RWPE1 (cell line): ENCODE measurements at regions not wholly inside any gene's neighbourhood (a gene's known extent, or its start where the extent isn't known, plus 50 kb on each side); places are given as distances from the start of the nearest gene placed in this dataset.

Experiments
- CTCF ChIA-PET: fragments of 350-600 bp; sonication (Branson Sonifier 250); formaldehyde crosslinking; extraction: SDS; loops from one replicate; lab custom pipeline; 2021; lab: Yijun Ruan, JAX
- POLR2A ChIA-PET: fragments of 400-600 bp; formaldehyde crosslinking; extraction: SDS; loops from one replicate; lab custom pipeline; 2020; ENCODE audit warnings: antibody characterized with exemption; ENCODE audit not compliant: low non-redundant PET; lab: Yijun Ruan, JAX
- DNase-seq: peaks from one replicate; pipeline ENCODE4 v3.0.0; 2012; ENCODE audit warnings: low spot score
- H3K27ac ChIP-seq: fragments of 450-650 bp; 2 replicates; pipeline ENCODE4 v1.5.1; 2017
- CTCF ChIP-seq: fragments of 450-650 bp; conservative IDR thresholded peaks from 2 replicates; pipeline ENCODE4 v1.5.1; 2017; ENCODE audit warnings: low read depth, mild to moderate bottlenecking

GRCh38 chr16:64459402-64459801 is 662.5 kb downstream of the CDH11 start:
- no peak overlapping the region for H3K27ac ChIP-seq
- no peak for TF ChIP-seq CTCF
- POLR2A ChIA-PET, result no interaction called here
- CTCF ChIA-PET, result interaction anchor here (0.5 kb wide), 1 partner anchor 212 kb away, joined by 4 read pairs; no protein-coding TSS in a partner anchor
- DNase-seq, result no peak

DNA sequence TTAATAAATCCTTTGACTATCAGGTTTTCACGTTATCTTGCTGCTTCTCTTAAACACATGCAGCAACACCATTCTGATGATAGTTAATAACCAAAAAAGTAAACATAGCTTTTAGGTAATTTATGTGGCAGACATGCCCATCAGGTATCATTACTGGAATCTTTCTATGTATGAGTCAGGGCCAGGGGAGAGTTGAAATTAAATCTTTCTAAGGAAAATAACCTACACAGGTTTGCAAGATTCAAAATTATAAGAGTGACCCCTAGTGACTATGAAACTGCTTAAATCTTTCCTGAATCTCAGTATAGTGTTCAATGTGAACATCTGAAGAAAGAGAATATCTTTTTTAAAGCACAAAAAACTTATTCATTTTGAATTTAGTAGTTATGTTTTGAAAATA is 666.6 kb downstream of the CDH11 start:
- CTCF ChIA-PET, result no interaction called here
- no peak for DNase-seq
- TF ChIP-seq CTCF, result no peak
- H3K27ac ChIP-seq, result no peak overlapping the region
- POLR2A ChIA-PET, result no interaction called here

DNA sequence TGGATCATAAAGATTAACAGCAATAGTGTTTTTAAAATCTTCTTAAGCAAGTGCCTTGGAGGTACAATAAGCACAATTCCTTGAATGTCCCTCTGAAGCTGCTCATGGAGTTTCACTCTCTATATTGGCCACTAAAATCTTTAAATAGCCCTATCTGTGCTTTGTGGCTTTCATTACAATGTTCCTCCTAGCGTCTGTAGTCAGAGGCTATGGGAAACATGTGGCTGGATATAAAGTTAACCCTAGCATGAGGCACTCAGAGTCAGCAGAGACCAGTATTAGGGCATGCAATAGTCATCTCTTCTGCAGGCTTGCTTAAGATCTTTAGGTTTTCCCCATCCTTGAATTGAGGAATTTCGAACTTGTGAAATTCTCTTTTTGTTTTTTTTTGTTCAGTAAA is 668.2 kb downstream of the CDH11 start:
- TF ChIP-seq CTCF, result no peak
- CTCF ChIA-PET, result no interaction called here
- POLR2A ChIA-PET, result no interaction called here
- no peak overlapping the region for H3K27ac ChIP-seq
- no peak for DNase-seq

DNA sequence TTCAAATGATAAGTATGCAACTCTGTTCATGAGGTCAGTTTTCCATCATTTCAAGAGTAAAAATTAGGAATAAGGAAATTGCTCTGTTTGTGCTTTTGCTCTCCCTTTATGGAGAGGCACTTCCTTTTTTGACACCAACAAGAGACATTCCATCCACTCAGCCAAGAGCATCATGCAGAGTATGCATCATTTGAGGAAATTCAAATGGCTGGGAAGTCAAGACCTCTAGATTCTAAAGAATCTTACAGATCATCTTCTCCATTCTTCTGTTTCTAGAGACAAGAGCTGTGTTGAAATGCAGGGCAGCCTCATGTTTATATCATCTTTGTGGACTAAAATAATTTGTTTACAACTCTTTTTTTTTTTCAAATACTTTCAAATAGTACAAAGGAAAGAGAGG is 669.4 kb downstream of the CDH11 start:
- CTCF ChIA-PET, result interaction anchor here (0.5 kb wide), 1 partner anchor 1091 kb away, joined by 7 read pairs; no protein-coding TSS in a partner anchor
- no peak for TF ChIP-seq CTCF
- H3K27ac ChIP-seq, result no peak overlapping the region
- no peak for DNase-seq
- POLR2A ChIA-PET, result no interaction called here

DNA sequence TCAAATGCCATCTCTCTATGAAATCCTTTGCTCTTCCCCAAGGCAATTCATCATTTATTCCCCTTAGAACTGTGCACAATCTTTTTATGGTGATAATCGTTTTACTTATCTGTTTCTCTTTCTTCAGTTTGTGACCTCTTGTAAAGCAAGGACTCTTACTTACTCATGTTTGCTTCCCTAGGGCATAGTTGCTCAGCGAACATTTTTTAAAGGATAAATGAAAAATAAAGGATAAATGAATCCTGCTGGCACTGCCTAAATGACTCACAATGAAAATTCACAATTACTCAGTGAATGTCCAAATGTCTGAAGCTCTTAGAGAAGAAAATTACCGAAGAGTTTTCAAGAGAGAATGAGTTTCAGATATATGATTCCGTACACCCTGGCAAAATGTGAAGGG is 671.7 kb downstream of the CDH11 start:
- CTCF ChIA-PET, result no interaction called here
- DNase-seq, result no peak
- TF ChIP-seq CTCF, result no peak
- POLR2A ChIA-PET, result no interaction called here
- no peak overlapping the region for H3K27ac ChIP-seq

DNA sequence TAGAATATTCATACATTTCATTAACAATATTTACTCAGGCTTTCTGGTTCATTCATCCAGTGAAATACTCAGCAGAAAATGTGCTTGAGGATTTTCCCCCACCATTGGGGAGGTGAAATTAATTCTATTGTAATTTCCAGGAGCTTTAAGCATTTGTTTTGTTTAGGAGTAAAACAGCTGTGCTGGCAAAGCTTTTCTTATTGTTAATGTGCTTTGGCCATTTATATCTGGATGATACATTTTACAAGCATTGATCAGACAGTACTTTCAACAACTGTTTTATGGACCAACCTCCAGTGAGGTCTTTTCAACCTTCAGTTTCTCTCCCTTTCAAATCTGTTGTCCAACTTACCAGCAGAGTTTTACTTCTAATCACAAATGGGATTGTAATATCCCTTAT is 672.4 kb downstream of the CDH11 start:
- POLR2A ChIA-PET, result no interaction called here
- DNase-seq, result no peak
- TF ChIP-seq CTCF, result no peak
- CTCF ChIA-PET, result interaction anchor here (0.6 kb wide), 1 partner anchor 462 kb away, joined by 3 read pairs; no protein-coding TSS in a partner anchor
- H3K27ac ChIP-seq, result no peak overlapping the region
